OCI-LY7 (cell line): ENCODE measurements at regions not wholly inside any gene's neighbourhood (a gene's known extent, or its start where the extent isn't known, plus 50 kb on each side); places are given as distances from the start of the nearest gene placed in this dataset.

Experiments used
- CTCF ChIP-seq: fragments of 200-600 bp; sonication (generic); conservative IDR thresholded peaks from 2 replicates; pipeline ENCODE4 v1.5.1; 2014; ENCODE audit warnings: mild to moderate bottlenecking, antibody characterized with exemption, low read length, moderate library complexity, mixed read lengths
- EZH2phosphoT487 ChIP-seq: fragments of 200-600 bp; sonication (generic); IDR thresholded peaks from 2 replicates; pipeline ENCODE4 v1.6.1; 2018; ENCODE audit warnings: low read depth, borderline replicate concordance, mild to moderate bottlenecking, mixed run types, antibody characterized with exemption, low read length, moderate library complexity, mixed read lengths

GRCh38 chr21:21740207-21740606 lies 742.0 kb downstream of the NCAM2 start:
- TF ChIP-seq CTCF (no peak), EZH2phosphoT487 (no peak)
